ENCODE measurements at regions not wholly inside any gene's neighbourhood (a gene's known extent, or its start where the extent isn't known, plus 50 kb on each side); places are given as distances from the start of the nearest gene placed in this dataset.

GRCh38 chrX:149161435-149162088 is 343.5 kb downstream of the IDS start:
- Histone ChIP-seq H3K36me3 (ENCODE audit: control insufficient read depth in 2 of 3, insufficient read depth in 3 of 3, low read length in 3 of 3) (no peaks in the 10 kb centered on the region), H3K9me3 (ENCODE audit: control insufficient read depth in 2 of 3, insufficient read depth in 1 of 3, low read length in 3 of 3) (no peaks in the 10 kb centered on the region), H3K27me3 (ENCODE audit: control insufficient read depth, insufficient read depth, low read length) (no peaks in the 10 kb centered on the region), H3K9ac (ENCODE audit: low read length in 3 of 3) (no peak overlapping the region), H3K27ac (ENCODE audit: low read depth in 2 of 2, low read length in 2 of 2) (no peak overlapping the region), H3K4me3 (ENCODE audit: low read length in 3 of 3) (no peak overlapping the region), H3K4me1 (ENCODE audit: control insufficient read depth in 2 of 3, insufficient read depth in 2 of 3, low read depth in 1 of 3, low read length in 3 of 3) (no peaks in the 10 kb centered on the region)
- DNase-seq (no peak), FAIRE-seq (no peak)
- intact Hi-C loops (cut with DNase I): no loop called here
- TF ChIP-seq, protein P1, sequence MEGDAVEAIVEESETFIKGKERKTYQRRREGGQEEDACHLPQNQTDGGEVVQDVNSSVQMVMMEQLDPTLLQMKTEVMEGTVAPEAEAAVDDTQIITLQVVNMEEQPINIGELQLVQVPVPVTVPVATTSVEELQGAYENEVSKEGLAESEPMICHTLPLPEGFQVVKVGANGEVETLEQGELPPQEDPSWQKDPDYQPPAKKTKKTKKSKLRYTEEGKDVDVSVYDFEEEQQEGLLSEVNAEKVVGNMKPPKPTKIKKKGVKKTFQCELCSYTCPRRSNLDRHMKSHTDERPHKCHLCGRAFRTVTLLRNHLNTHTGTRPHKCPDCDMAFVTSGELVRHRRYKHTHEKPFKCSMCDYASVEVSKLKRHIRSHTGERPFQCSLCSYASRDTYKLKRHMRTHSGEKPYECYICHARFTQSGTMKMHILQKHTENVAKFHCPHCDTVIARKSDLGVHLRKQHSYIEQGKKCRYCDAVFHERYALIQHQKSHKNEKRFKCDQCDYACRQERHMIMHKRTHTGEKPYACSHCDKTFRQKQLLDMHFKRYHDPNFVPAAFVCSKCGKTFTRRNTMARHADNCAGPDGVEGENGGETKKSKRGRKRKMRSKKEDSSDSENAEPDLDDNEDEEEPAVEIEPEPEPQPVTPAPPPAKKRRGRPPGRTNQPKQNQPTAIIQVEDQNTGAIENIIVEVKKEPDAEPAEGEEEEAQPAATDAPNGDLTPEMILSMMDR (IDR thresholded peaks at IDR 0.05; ENCODE audit: borderline replicate concordance, extremely low read depth, insufficient read depth): no peak

- no peaks in the 10 kb centered on the region for H3K9me3 ChIP-seq (ENCODE audit: control insufficient read depth in 2 of 3, insufficient read depth in 1 of 3, low read length in 3 of 3)
- no peak for DNase-seq
- no peaks in the 10 kb centered on the region for H3K36me3 ChIP-seq (ENCODE audit: control insufficient read depth in 2 of 3, insufficient read depth in 3 of 3, low read length in 3 of 3)
- H3K9ac ChIP-seq (ENCODE audit: low read length in 3 of 3): no peak overlapping the region
- no peak overlapping the region for H3K4me3 ChIP-seq (ENCODE audit: low read length in 3 of 3)
- intact Hi-C loops (cut with DNase I): no loop called here
- TF ChIP-seq, protein P1 (IDR thresholded peaks at IDR 0.05; ENCODE audit: borderline replicate concordance, extremely low read depth, insufficient read depth): no peak
- no peak overlapping the region for H3K27ac ChIP-seq (ENCODE audit: low read depth in 2 of 2, low read length in 2 of 2)
- H3K27me3 ChIP-seq (ENCODE audit: control insufficient read depth, insufficient read depth, low read length): no peaks in the 10 kb centered on the region
- FAIRE-seq: no peak
- no peaks in the 10 kb centered on the region for H3K4me1 ChIP-seq (ENCODE audit: control insufficient read depth in 2 of 3, insufficient read depth in 2 of 3, low read depth in 1 of 3, low read length in 3 of 3)
These were observed 347.1 kb downstream of the IDS start for GRCh38 chrX:149157976-149158375.

DNA sequence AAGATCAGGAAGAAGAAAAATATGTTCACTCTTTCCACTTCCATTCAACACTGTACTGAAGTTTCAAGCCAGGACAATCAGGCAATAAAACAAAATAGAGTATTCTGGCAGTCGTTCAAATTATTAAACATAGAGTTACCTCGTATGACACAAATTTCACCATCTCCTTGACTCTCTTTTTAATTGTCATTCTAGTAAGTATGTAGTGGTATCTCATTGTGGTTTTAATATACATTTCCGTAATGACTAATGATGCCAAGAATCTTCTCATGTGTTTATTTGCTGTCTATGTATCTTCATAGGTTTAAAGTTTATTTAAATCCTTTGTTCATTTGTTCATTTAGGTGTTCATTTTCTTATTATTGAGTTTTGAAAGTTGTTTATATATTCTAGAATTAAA is 352.2 kb downstream of the IDS start:
- TF ChIP-seq, protein P1 (IDR thresholded peaks at IDR 0.05; ENCODE audit: borderline replicate concordance, extremely low read depth, insufficient read depth): no peak
- H3K4me3 ChIP-seq (ENCODE audit: low read length in 3 of 3): no peak overlapping the region
- no peak overlapping the region for H3K9ac ChIP-seq (ENCODE audit: low read length in 3 of 3)
- H3K9me3 ChIP-seq (ENCODE audit: control insufficient read depth in 2 of 3, insufficient read depth in 1 of 3, low read length in 3 of 3): no peaks in the 10 kb centered on the region
- intact Hi-C loops (cut with DNase I): no loop called here
- no peak for FAIRE-seq
- no peaks in the 10 kb centered on the region for H3K4me1 ChIP-seq (ENCODE audit: control insufficient read depth in 2 of 3, insufficient read depth in 2 of 3, low read depth in 1 of 3, low read length in 3 of 3)
- DNase-seq: no peak
- no peak overlapping the region for H3K27ac ChIP-seq (ENCODE audit: low read depth in 2 of 2, low read length in 2 of 2)
- H3K27me3 ChIP-seq (ENCODE audit: control insufficient read depth, insufficient read depth, low read length): no peaks in the 10 kb centered on the region
- no peaks in the 10 kb centered on the region for H3K36me3 ChIP-seq (ENCODE audit: control insufficient read depth in 2 of 3, insufficient read depth in 3 of 3, low read length in 3 of 3)
